Lower lobe of right lung (tissue), 2 donors: ENCODE measurements at regions not wholly inside any gene's neighbourhood (a gene's known extent, or its start where the extent isn't known, plus 50 kb on each side); places are given as distances from the start of the nearest gene placed in this dataset.
A peak's percentile ranks its signal among the peaks of the same experiment; 100 is the strongest.

Source experiments
- ATAC-seq, 2 donors: fragments of 200-7000 bp; cut with Tn5 transposase; one replicate each; pipeline ENCODE4 v1.9.1; 2020 to 2022; ENCODE audit warnings: mild to moderate bottlenecking in 2 of 2, moderate library complexity in 2 of 2
- DNase-seq: peaks from one replicate; pipeline ENCODE4 v3.0.0-alpha.2; 2020
- H3K27ac ChIP-seq: fragments of 200-600 bp; one replicate; pipeline ENCODE4 v1.8.0; 2022
- H3K27me3 ChIP-seq: fragments of 200-600 bp; one replicate; pipeline ENCODE4 v1.8.0; 2022; ENCODE audit warnings: low read depth
- H3K36me3 ChIP-seq: fragments of 200-600 bp; one replicate; pipeline ENCODE4 v1.8.0; 2022; ENCODE audit warnings: mild to moderate bottlenecking
- H3K4me1 ChIP-seq: fragments of 200-600 bp; one replicate; pipeline ENCODE4 v1.8.0; 2022
- H3K4me3 ChIP-seq: fragments of 200-600 bp; one replicate; pipeline ENCODE4 v1.8.0; 2022; ENCODE audit warnings: mild to moderate bottlenecking
- H3K9me3 ChIP-seq: fragments of 200-600 bp; one replicate; pipeline ENCODE4 v1.8.0; 2022
- CTCF ChIP-seq: fragments of 200-600 bp; IDR thresholded peaks from one replicate; pipeline ENCODE4 v1.8.0; 2022; ENCODE audit warnings: antibody characterized with exemption, mild to moderate bottlenecking
- intact Hi-C: fragments of 100-400 bp; cut with DNase I; formaldehyde crosslinking; loops from one replicate; pipeline ENCODE4 v1.11.0; 2022
- donor health status: DM: no; HTN: yes; CAD: no; lungs with severe emphysema.

- H3K9me3 ChIP-seq, result no peaks in the 10 kb centered on the region
- H3K4me3 ChIP-seq, result no peak overlapping the region
- no peak for TF ChIP-seq CTCF
- no peaks in the 10 kb centered on the region for H3K36me3 ChIP-seq
- intact Hi-C loops, result no loop called here
- DNase-seq (no peak), ATAC-seq (no peak)
- no peaks in the 10 kb centered on the region for H3K4me1 ChIP-seq
- H3K27ac ChIP-seq, result no peak overlapping the region
- H3K27me3 ChIP-seq, result no peaks in the 10 kb centered on the region
These were observed 339.0 kb downstream of the RAD51AP2 start for GRCh38 chr2:17179145-17179808.

- no peak for DNase-seq
- Histone ChIP-seq H3K27ac (no peak overlapping the region), H3K4me3 (no peak overlapping the region), H3K4me1 (no peaks in the 10 kb centered on the region), H3K36me3 (no peaks in the 10 kb centered on the region), H3K9me3 (no peaks in the 10 kb centered on the region), H3K27me3 (no peaks in the 10 kb centered on the region)
- no peak for TF ChIP-seq CTCF
- no peak for ATAC-seq
- intact Hi-C loops, result no loop called here
These were observed 341.2 kb downstream of the RAD51AP2 start for GRCh38 chr2:17177088-17177487.

- DNase-seq, result no peak
- peak; percentile 55 for TF ChIP-seq CTCF
- Histone ChIP-seq H3K36me3 (no peaks in the 10 kb centered on the region), H3K27ac (no peak overlapping the region), H3K4me1 (no peaks in the 10 kb centered on the region), H3K4me3 (no peak overlapping the region), H3K27me3 (no peaks in the 10 kb centered on the region), H3K9me3 (no peaks in the 10 kb centered on the region)
- intact Hi-C loops, result no loop called here
- ATAC-seq, result peak in 1 of 2 donors; percentile 64
These were observed 346.7 kb downstream of the RAD51AP2 start for GRCh38 chr2:17171446-17172049.

- intact Hi-C loops, result no loop called here
- Histone ChIP-seq H3K4me3 (no peak overlapping the region), H3K4me1 (no peaks in the 10 kb centered on the region), H3K9me3 (no peaks in the 10 kb centered on the region), H3K27ac (no peak overlapping the region), H3K36me3 (no peaks in the 10 kb centered on the region), H3K27me3 (no peaks in the 10 kb centered on the region)
- DNase-seq (no peak), ATAC-seq (no peak)
- no peak for TF ChIP-seq CTCF
These were observed 351.7 kb downstream of the RAD51AP2 start for GRCh38 chr2:17166506-17166905.

GRCh38 chr2:17164550-17164949 lies 353.7 kb downstream of the RAD51AP2 start:
- H3K4me1 ChIP-seq, result no peaks in the 10 kb centered on the region

More at GRCh38 chr2:17164550-17164949, 353.7 kb downstream of the RAD51AP2 start:
- H3K27ac ChIP-seq, result no peak overlapping the region
- intact Hi-C loops, result no loop called here
- ATAC-seq, result no peak
- H3K27me3 ChIP-seq, result no peaks in the 10 kb centered on the region
- no peak for DNase-seq
- no peak overlapping the region for H3K4me3 ChIP-seq
- H3K36me3 ChIP-seq, result no peaks in the 10 kb centered on the region
- no peaks in the 10 kb centered on the region for H3K9me3 ChIP-seq
- no peak for TF ChIP-seq CTCF
